Occipital lobe (tissue), 1 donor: ENCODE measurements at regions not wholly inside any gene's neighbourhood (a gene's known extent, or its start where the extent isn't known, plus 50 kb on each side); places are given as distances from the start of the nearest gene placed in this dataset.
A peak's percentile ranks its signal among the peaks of the same experiment; 100 is the strongest.
"Not testable (repeated sequence)": the region's sequence is repeated elsewhere in the genome, so short reads cannot be mapped to it uniquely, and the experiment has no call there.

Source experiments
- DNase-seq: peaks from one replicate; lab custom pipeline; 2025; lab: John Stamatoyannopoulos, UW

- DNase-seq, result no peak
Measured at GRCh38 chr6:51129043-51129442, 310.4 kb downstream of the TFAP2B start.

- no peak for DNase-seq
Measured at GRCh38 chr6:51137777-51138176, 319.1 kb downstream of the TFAP2B start.

- peak; percentile 4 for DNase-seq
Measured at GRCh38 chr6:51139950-51140385, 321.3 kb downstream of the TFAP2B start.

GRCh38 chr6:51141080-51141479, 322.4 kb downstream of the TFAP2B start:
- no peak for DNase-seq

GRCh38 chr6:51147756-51148155, 329.1 kb downstream of the TFAP2B start:
- no peak for DNase-seq

- DNase-seq, result no peak
Measured at GRCh38 chr6:51152594-51152993, 333.9 kb downstream of the TFAP2B start.

- no peak for DNase-seq
Measured at GRCh38 chr6:51153109-51153508, 334.4 kb downstream of the TFAP2B start.

- not testable (repeated sequence) for DNase-seq
Measured at GRCh38 chr6:51154925-51155324, 336.3 kb downstream of the TFAP2B start.

GRCh38 chr6:51159260-51159659, 340.6 kb downstream of the TFAP2B start:
- DNase-seq, result not testable (repeated sequence)

GRCh38 chr6:51161752-51162151, 343.1 kb downstream of the TFAP2B start:
- DNase-seq, result no peak

GRCh38 chr6:51163843-51164529, 345.3 kb downstream of the TFAP2B start:
- no peak for DNase-seq

GRCh38 chr6:51166914-51167313, 348.2 kb downstream of the TFAP2B start:
- DNase-seq, result no peak

- no peak for DNase-seq
Measured at GRCh38 chr6:51167468-51167867, 348.8 kb downstream of the TFAP2B start.

- no peak for DNase-seq
Measured at GRCh38 chr6:51182827-51183226, 364.2 kb downstream of the TFAP2B start.

- peak; percentile 20 for DNase-seq
Measured at GRCh38 chr6:51184046-51184445, 365.4 kb downstream of the TFAP2B start.

GRCh38 chr6:51193163-51193562, 374.5 kb downstream of the TFAP2B start:
- not testable (repeated sequence) for DNase-seq

GRCh38 chr6:51199105-51199552, 380.5 kb downstream of the TFAP2B start:
- no peak for DNase-seq

GRCh38 chr6:51199733-51200260, 381.1 kb downstream of the TFAP2B start:
- DNase-seq, result no peak

- DNase-seq, result no peak
Measured at GRCh38 chr6:51200676-51201075, 382.0 kb downstream of the TFAP2B start.

- not testable (repeated sequence) for DNase-seq
Measured at GRCh38 chr6:51202653-51203052, 384.0 kb downstream of the TFAP2B start.

GRCh38 chr6:51203504-51203903, 384.8 kb downstream of the TFAP2B start:
- no peak for DNase-seq

- DNase-seq, result not testable (repeated sequence)
Measured at GRCh38 chr6:51206686-51207085, 388.0 kb downstream of the TFAP2B start.

- DNase-seq, result no peak
Measured at GRCh38 chr6:51209651-51210050, 391.0 kb downstream of the TFAP2B start.
